Caco-2 (cell line): ENCODE measurements at regions not wholly inside any gene's neighbourhood (a gene's known extent, or its start where the extent isn't known, plus 50 kb on each side); places are given as distances from the start of the nearest gene placed in this dataset.

Experiments
- BruUV-seq: library from RNA; stranded (reverse); fragments of 400-500 nt; replicated peaks from 2 replicates; lab custom pipeline; 2021; lab: Mats Ljungman, UMichigan
- CTCF ChIA-PET: fragments of 300-600 bp; sonication (Branson Sonifier 250); formaldehyde crosslinking; loops from one replicate; lab custom pipeline; 2022; ENCODE audit warnings: antibody characterized with exemption; lab: Charles Lee
- POLR2A ChIA-PET: fragments of 300-600 bp; sonication (Branson Sonifier 250); formaldehyde crosslinking; loops from one replicate; lab custom pipeline; 2022; ENCODE audit warnings: antibody characterized with exemption; lab: Charles Lee
- DNase-seq, 2 experiments: peaks; one replicate each; pipeline versions ENCODE4 v3.0.0 to v3.0.0-alpha.2; 2020 to 2022
- H3K27me3 ChIP-seq: replicated peaks from 2 replicates; pipeline ENCODE4 v1.6.0; 2011; ENCODE audit warnings: low read length; ENCODE audit not compliant: control insufficient read depth, insufficient read depth
- H3K36me3 ChIP-seq: 2 replicates; pipeline ENCODE4 v1.5.1; 2011; ENCODE audit warnings: low read length; ENCODE audit not compliant: control insufficient read depth, insufficient read depth
- H3K4me1 ChIP-seq: fragments of 250-450 bp; sonication (Bioruptor Pico); 2 replicates; pipeline ENCODE4 v1.5.1; 2020; ENCODE audit warnings: mild to moderate bottlenecking
- H3K4me3 ChIP-seq: 2 replicates; pipeline ENCODE4 v1.5.1; 2011; ENCODE audit warnings: low read depth, mild to moderate bottlenecking, control low read depth, low read length
- H3K9me3 ChIP-seq: fragments of 250-450 bp; sonication (Bioruptor Pico); 2 replicates; pipeline ENCODE4 v1.5.1; 2020; ENCODE audit warnings: mild to moderate bottlenecking, moderate library complexity
- H3K27ac Mint-ChIP-seq: one replicate; pipeline ENCODE4 v1.8.0; 2022; ENCODE audit warnings: mixed read lengths; ENCODE audit not compliant: unreplicated experiment
- H3K27me3 Mint-ChIP-seq: one replicate; pipeline ENCODE4 v1.8.0; 2022; ENCODE audit warnings: mixed read lengths; ENCODE audit not compliant: insufficient read depth, unreplicated experiment
- H3K36me3 Mint-ChIP-seq: one replicate; pipeline ENCODE4 v1.8.0; 2022; ENCODE audit warnings: mild to moderate bottlenecking, mixed read lengths; ENCODE audit not compliant: insufficient read depth, unreplicated experiment
- H3K4me1 Mint-ChIP-seq: one replicate; pipeline ENCODE4 v1.8.0; 2022; ENCODE audit warnings: low read depth, mixed read lengths; ENCODE audit not compliant: unreplicated experiment
- H3K4me3 Mint-ChIP-seq: one replicate; pipeline ENCODE4 v1.8.0; 2022; ENCODE audit warnings: mild to moderate bottlenecking, moderate library complexity, mixed read lengths; ENCODE audit not compliant: unreplicated experiment
- H3K9me3 Mint-ChIP-seq: one replicate; pipeline ENCODE4 v1.8.0; 2022; ENCODE audit warnings: mixed read lengths; ENCODE audit not compliant: unreplicated experiment
- intact Hi-C: fragments of 100-400 bp; cut with micrococcal nuclease; formaldehyde crosslinking; loops from one replicate; pipeline ENCODE4 v1.10.0; 2022; ENCODE audit not compliant: unreplicated experiment
- TF ChIP-seq, protein P1 (sequence below), 2 experiments: fragments of 200-600 bp in 1 of 2; IDR thresholded peaks; 1 replicate in 1 of 2; 2 replicates in 1 of 2; pipeline versions ENCODE4 v1.5.1 to v1.8.0; 2011 to 2022; ENCODE audit warnings: antibody characterized with exemption in 1 of 2, control low read depth in 1 of 2, inconsistent platforms in 1 of 2, low read depth in 1 of 2, low read length in 1 of 2, mild to moderate bottlenecking in 1 of 2, moderate library complexity in 1 of 2; ENCODE audit not compliant: insufficient read depth in 1 of 2, severe bottlenecking in 1 of 2, unreplicated experiment in 1 of 2

DNA sequence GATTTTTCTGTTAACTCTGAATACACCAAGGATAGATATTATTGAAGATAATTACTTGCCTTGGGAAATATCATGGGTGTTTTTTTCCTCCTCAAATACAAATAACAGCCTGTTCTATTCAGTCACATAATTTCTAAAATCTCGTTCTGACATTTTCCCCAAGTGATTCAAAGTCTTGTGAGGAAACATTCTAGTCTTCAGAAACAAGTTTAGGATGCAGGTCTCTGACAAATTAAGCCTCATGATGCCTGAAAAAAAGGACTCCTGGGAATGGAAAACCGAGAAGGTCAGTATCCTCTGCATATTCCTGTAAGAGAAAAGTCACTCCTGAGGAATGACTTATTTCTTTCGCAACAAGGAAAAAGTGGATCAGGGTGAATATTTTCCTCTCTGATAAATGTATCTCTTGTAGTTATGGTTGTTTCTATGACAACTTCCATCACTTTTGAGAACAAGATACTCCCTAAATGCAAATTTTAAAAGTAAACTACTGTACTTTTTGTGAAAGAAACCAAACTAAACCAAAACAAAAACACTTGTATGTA, 384.6 kb downstream of the CNTNAP4 start:
- TF ChIP-seq, protein P1, sequence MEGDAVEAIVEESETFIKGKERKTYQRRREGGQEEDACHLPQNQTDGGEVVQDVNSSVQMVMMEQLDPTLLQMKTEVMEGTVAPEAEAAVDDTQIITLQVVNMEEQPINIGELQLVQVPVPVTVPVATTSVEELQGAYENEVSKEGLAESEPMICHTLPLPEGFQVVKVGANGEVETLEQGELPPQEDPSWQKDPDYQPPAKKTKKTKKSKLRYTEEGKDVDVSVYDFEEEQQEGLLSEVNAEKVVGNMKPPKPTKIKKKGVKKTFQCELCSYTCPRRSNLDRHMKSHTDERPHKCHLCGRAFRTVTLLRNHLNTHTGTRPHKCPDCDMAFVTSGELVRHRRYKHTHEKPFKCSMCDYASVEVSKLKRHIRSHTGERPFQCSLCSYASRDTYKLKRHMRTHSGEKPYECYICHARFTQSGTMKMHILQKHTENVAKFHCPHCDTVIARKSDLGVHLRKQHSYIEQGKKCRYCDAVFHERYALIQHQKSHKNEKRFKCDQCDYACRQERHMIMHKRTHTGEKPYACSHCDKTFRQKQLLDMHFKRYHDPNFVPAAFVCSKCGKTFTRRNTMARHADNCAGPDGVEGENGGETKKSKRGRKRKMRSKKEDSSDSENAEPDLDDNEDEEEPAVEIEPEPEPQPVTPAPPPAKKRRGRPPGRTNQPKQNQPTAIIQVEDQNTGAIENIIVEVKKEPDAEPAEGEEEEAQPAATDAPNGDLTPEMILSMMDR (IDR thresholded peaks at IDR 0.05; ENCODE audit: insufficient read depth in 1 of 2, low read depth in 1 of 2, low read length in 1 of 2, severe bottlenecking in 1 of 2, unreplicated experiment in 1 of 2): no peak
- Histone ChIP-seq H3K4me1 (no peaks in the 10 kb centered on the region), H3K9me3 (no peaks in the 10 kb centered on the region), H3K27me3 (no peaks in the 10 kb centered on the region), H3K36me3 (no peaks in the 10 kb centered on the region), H3K4me3 (no peak overlapping the region)
- H3K27ac Mint-ChIP-seq: no peak overlapping the region
- peaks cover 2% of the 10 kb centered on the region for H3K27me3 Mint-ChIP-seq
- no peak for DNase-seq
- intact Hi-C loops: no loop called here
- ChIA-PET POLR2A (no interaction called here), CTCF (no interaction called here)
- H3K4me1 Mint-ChIP-seq: no peaks in the 10 kb centered on the region
- no peaks in the 10 kb centered on the region for H3K9me3 Mint-ChIP-seq
- H3K4me3 Mint-ChIP-seq: no peak overlapping the region
- H3K36me3 Mint-ChIP-seq: no peaks in the 10 kb centered on the region
- no TSS peak for BruUV-seq

DNA sequence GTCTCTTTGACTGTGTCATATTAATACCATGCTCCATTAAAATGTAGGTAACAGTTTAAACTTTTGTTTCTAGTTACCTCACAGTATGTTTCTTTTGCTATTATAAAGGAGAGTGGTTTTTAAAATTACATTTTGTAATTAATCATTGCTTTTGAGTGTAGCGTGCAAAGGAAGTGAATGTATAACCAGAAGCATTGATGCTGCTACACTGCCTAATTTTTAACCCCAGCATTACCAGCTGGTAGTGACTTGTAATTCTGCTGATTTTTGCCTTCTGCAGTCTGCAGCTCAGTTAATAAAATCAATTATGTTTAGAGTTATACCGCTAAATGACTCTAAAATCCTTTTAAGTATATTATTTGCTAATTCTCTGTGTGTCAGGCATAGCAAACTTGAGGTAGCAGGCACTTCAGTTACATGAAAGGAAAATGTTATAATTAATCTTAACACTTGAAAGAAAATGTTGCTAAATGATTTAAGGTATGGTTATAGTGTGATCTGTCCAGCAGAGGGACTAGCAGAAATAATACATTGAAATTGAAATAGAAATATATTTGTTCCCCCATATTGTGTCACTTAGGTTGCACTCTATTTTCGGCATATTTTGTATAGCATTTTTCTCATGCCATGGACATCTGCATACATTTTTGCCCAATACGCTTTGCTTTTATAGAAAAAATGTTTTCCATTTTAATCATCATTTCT, 388.5 kb downstream of the CNTNAP4 start:
- Mint-ChIP-seq H3K27me3 (peaks cover 3% of the 10 kb centered on the region), H3K4me3 (no peak overlapping the region)
- CTCF ChIA-PET: interaction anchor here (1.6 kb wide), 1 partner anchor 506 kb away, joined by 5 read pairs; no protein-coding TSS in a partner anchor

DNA sequence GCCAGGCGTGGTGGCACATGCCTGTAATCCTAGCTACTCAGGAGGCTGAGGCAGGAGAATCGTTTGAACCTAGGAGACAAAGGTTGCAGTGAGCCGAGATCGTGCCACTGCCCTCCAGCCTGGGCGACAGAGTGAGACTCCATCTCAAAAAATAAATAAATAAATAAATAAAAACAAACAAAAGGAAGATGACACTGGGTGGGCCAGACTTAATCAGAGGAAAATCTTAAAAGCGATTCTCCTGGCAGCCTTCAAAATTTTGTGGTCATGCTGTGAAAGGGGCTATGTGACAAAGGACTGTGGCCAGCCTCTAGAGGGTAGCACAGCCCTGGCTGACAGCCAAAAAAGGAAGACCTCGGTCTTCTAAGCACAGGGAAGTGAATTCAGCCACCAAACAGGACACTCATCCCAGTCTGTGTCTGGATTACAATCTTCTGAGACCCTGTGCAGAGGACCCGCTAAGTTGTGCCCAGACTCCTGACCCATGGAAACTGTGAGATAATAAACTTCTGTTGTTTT, 391.1 kb downstream of the CNTNAP4 start:
- intact Hi-C loops: loop anchor here (1.0 to 5.0 kb wide), 5 partner anchors 155 to 881 kb away; no protein-coding TSS in a partner anchor
- H3K9me3 Mint-ChIP-seq: no peaks in the 10 kb centered on the region
- Histone ChIP-seq H3K36me3 (no peaks in the 10 kb centered on the region), H3K9me3 (no peaks in the 10 kb centered on the region), H3K4me3 (no peak overlapping the region), H3K4me1 (no peaks in the 10 kb centered on the region), H3K27me3 (no peaks in the 10 kb centered on the region; the same call in none of the 2 replicates)
- H3K27me3 Mint-ChIP-seq: peaks cover 7% of the 10 kb centered on the region
- H3K4me3 Mint-ChIP-seq: no peak overlapping the region
- ChIA-PET CTCF (interaction anchor here (1.3 kb wide), 1 partner anchor 503 kb away, joined by 4 read pairs; no protein-coding TSS in a partner anchor), POLR2A (no interaction called here)
- peak; percentile 65 to 67 for DNase-seq
- no peak overlapping the region for H3K27ac Mint-ChIP-seq
- H3K4me1 Mint-ChIP-seq: no peaks in the 10 kb centered on the region
- BruUV-seq: no TSS peak
- TF ChIP-seq, protein P1 (IDR thresholded peaks at IDR 0.05; ENCODE audit: insufficient read depth in 1 of 2, low read depth in 1 of 2, low read length in 1 of 2, severe bottlenecking in 1 of 2, unreplicated experiment in 1 of 2): peak; percentile 54 to 85
- no peaks in the 10 kb centered on the region for H3K36me3 Mint-ChIP-seq

More for the DNA sequence above, 388.5 kb downstream of the CNTNAP4 start:
- Mint-ChIP-seq H3K4me1 (no peaks in the 10 kb centered on the region), H3K36me3 (no peaks in the 10 kb centered on the region), H3K27ac (no peak overlapping the region), H3K9me3 (no peaks in the 10 kb centered on the region)
- Histone ChIP-seq H3K36me3 (no peaks in the 10 kb centered on the region), H3K27me3 (no peaks in the 10 kb centered on the region; the same call in 1 of the 2 replicates), H3K4me1 (no peaks in the 10 kb centered on the region), H3K9me3 (no peaks in the 10 kb centered on the region), H3K4me3 (no peak overlapping the region)
- TF ChIP-seq, protein P1 (IDR thresholded peaks at IDR 0.05; ENCODE audit: insufficient read depth in 1 of 2, low read depth in 1 of 2, low read length in 1 of 2, severe bottlenecking in 1 of 2, unreplicated experiment in 1 of 2): no peak
- no TSS peak for BruUV-seq
- intact Hi-C loops: loop anchor here (1.0 to 5.0 kb wide), 2 partner anchors 386 to 878 kb away; no protein-coding TSS in a partner anchor
- POLR2A ChIA-PET: no interaction called here
- no peak for DNase-seq
